ENCODE measurements at regions not wholly inside any gene's neighbourhood (a gene's known extent, or its start where the extent isn't known, plus 50 kb on each side); places are given as distances from the start of the nearest gene placed in this dataset.

DNA sequence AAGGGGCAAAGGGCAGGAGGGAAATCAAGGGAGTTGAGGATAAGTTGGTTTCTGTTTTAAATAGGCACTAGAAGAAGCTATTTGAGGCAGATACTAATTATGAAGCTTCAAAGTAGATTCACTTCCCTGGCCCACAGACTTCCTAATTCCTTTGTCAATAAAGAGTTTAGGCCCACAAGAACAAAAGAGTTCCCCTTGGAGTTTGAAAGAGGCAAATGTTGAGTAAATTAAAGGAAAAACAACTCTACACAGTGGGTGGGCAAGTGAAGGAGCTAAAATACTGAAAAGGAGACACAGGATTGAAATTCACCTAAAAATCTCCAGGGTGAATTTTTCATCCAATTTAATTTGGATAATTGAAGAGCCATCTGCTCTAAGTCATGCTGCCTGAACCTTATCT is 411.7 kb upstream of the RORA start:
- Histone ChIP-seq H2BK5ac (ENCODE audit: insufficient read length, low read length) (no peak overlapping the region), H3K4ac (ENCODE audit: low read depth, low read length) (no peak overlapping the region), H3K4me1 (ENCODE audit: insufficient read depth, low read length) (no peaks in the 10 kb centered on the region), H3K9ac (ENCODE audit: extremely low read depth, insufficient read length, low read length) (no peak overlapping the region), H2BK15ac (ENCODE audit: low read depth, low read length) (no peak overlapping the region), H3K23ac (ENCODE audit: insufficient read length, low read depth, low read length) (no peak overlapping the region), H3K14ac (ENCODE audit: insufficient read depth, low read length) (no peak overlapping the region), H3T11ph (ENCODE audit: low read length) (no peak overlapping the region), H4K8ac (replicated peaks; ENCODE audit: insufficient read length, low read depth, low read length) (no peak overlapping the region), H4K5ac (ENCODE audit: insufficient read length, low read depth, low read length) (no peak overlapping the region), H3K23me2 (ENCODE audit: insufficient read length, low read depth, low read length, poor library complexity, severe bottlenecking) (no peaks in the 10 kb centered on the region), H2BK120ac (ENCODE audit: low read depth, low read length, poor library complexity, severe bottlenecking) (no peak overlapping the region), H2AK5ac (ENCODE audit: insufficient read length, low read length) (no peak overlapping the region), H3K79me1 (ENCODE audit: insufficient read depth, low read depth, low read length, poor library complexity, severe bottlenecking) (no peaks in the 10 kb centered on the region), H4K91ac (ENCODE audit: insufficient read length, low read depth, low read length) (no peak overlapping the region), H3K27ac (ENCODE audit: insufficient read length, low read depth, low read length) (no peak overlapping the region), H3K56ac (ENCODE audit: insufficient read length, low read depth, low read length) (no peak overlapping the region), H4K20me1 (ENCODE audit: control insufficient read depth, insufficient read depth, insufficient read length) (no peaks in the 10 kb centered on the region), H2BK12ac (ENCODE audit: insufficient read length, low read depth, low read length) (no peak overlapping the region), H2BK20ac (ENCODE audit: low read depth, low read length, poor library complexity, severe bottlenecking) (no peak overlapping the region), H3K18ac (ENCODE audit: insufficient read length, low read depth, low read length) (no peak overlapping the region), H3K9me3 (ENCODE audit: control insufficient read depth, low read depth, low read length) (no peaks in the 10 kb centered on the region), H3K27me3 (ENCODE audit: insufficient read depth, low read length) (no peaks in the 10 kb centered on the region; the same call in 1 of the 2 replicates), H3K4me2 (ENCODE audit: insufficient read depth, insufficient read length, low read length) (no peak overlapping the region), H3K79me2 (ENCODE audit: insufficient read depth, low read length) (no peaks in the 10 kb centered on the region), H2AFZ (ENCODE audit: low read length) (no peak overlapping the region)
- Mint-ChIP-seq H3K27ac (peak overlapping the region in 1 of 3 experiments; percentile 27; a peak in 1 of 7 replicates), H3K4me1 (peaks cover 26 to 36% of the 10 kb centered on the region in 2 experiments), H3K4me3 (no peak overlapping the region), H3K9me3 (no peaks in the 10 kb centered on the region), H3K36me3 (ENCODE audit: insufficient read depth in 1 of 3, low read depth in 3 of 3) (no peaks in the 10 kb centered on the region), H3K27me3 (ENCODE audit: low read depth) (peaks cover 30% of the 10 kb centered on the region)
- no peak for DNase-seq
- TF ChIP-seq CTCF (conservative IDR thresholded peaks at IDR 0.05) = no peak
